SK-N-MC (cell line): ENCODE measurements at regions not wholly inside any gene's neighbourhood (a gene's known extent, or its start where the extent isn't known, plus 50 kb on each side); places are given as distances from the start of the nearest gene placed in this dataset.

Source experiments
- EZH2 ChIP-seq: fragments of 200-600 bp; sonication (generic); IDR thresholded peaks from one replicate; pipeline ENCODE4 v1.6.1; 2017; ENCODE audit warnings: antibody characterized with exemption
- FOXP2 ChIP-seq: optimal IDR thresholded peaks from 2 replicates; pipeline ENCODE3; 2011; ENCODE audit warnings: mild to moderate bottlenecking, moderate library complexity; ENCODE audit not compliant: insufficient read depth; ENCODE audit errors: extremely low read length, control extremely low read depth
- POLR2AphosphoS5 ChIP-seq: IDR thresholded peaks from 2 replicates; pipeline ENCODE4 v1.6.1; 2012; ENCODE audit warnings: mild to moderate bottlenecking, low read depth, low read length, borderline replicate concordance

- TF ChIP-seq EZH2 (no peak), POLR2AphosphoS5 (no peak), FOXP2 (no peak)
Observed at GRCh38 chr13:59319276-59319675, 844.5 kb downstream of the DIAPH3 start.
